ENCODE measurements at regions not wholly inside any gene's neighbourhood (a gene's known extent, or its start where the extent isn't known, plus 50 kb on each side); places are given as distances from the start of the nearest gene placed in this dataset.

- TF ChIP-seq SP1 (IDR thresholded peaks at IDR 0.05) (no peak), HDGF (IDR thresholded peaks at IDR 0.05; ENCODE audit: borderline replicate concordance) (no peak), FOXK2 (IDR thresholded peaks at IDR 0.05) (no peak)
- POLR2A ChIA-PET: no interaction called here
- CTCF ChIA-PET: interaction anchor here (0.7 kb wide), 1 partner anchor 11 kb away, joined by 3 read pairs; no protein-coding TSS in a partner anchor
Measured at GRCh38 chr4:138964716-138965426, 50.7 kb upstream of the NOCT start.

GRCh38 chr4:138963412-138963811 is 52.2 kb upstream of the NOCT start:
- POLR2A ChIA-PET: no interaction called here
- CTCF ChIA-PET: interaction anchor here (1.1 kb wide), 1 partner anchor 15 kb away, joined by 3 read pairs; no protein-coding TSS in a partner anchor
- DNase-seq (ENCODE audit: extremely low spot score): no peak

More at GRCh38 chr4:138964716-138965426, 50.7 kb upstream of the NOCT start:
- no peak for DNase-seq (ENCODE audit: extremely low spot score)

GRCh38 chr4:138961664-138962063 is 53.9 kb upstream of the NOCT start:
- POLR2A ChIA-PET: no interaction called here
- DNase-seq (ENCODE audit: extremely low spot score): no peak
- CTCF ChIA-PET: no interaction called here
- no peak for TF ChIP-seq PKNOX1 (IDR thresholded peaks at IDR 0.05)
- no peak for TF ChIP-seq HDGF (IDR thresholded peaks at IDR 0.05; ENCODE audit: borderline replicate concordance)
- no peak for TF ChIP-seq SP1 (IDR thresholded peaks at IDR 0.05)
- no peak for TF ChIP-seq FOXK2 (IDR thresholded peaks at IDR 0.05)
- TF ChIP-seq LEF1 (IDR thresholded peaks at IDR 0.05; ENCODE audit: borderline replicate concordance): no peak
- TF ChIP-seq TARDBP (IDR thresholded peaks at IDR 0.05): no peak
- no peak for TF ChIP-seq NFRKB (IDR thresholded peaks at IDR 0.05)
- TF ChIP-seq FOXA1 (IDR thresholded peaks at IDR 0.05): no peak
- TF ChIP-seq FOXM1 (IDR thresholded peaks at IDR 0.05; ENCODE audit: borderline replicate concordance): no peak
- TF ChIP-seq ELF4 (IDR thresholded peaks at IDR 0.05): no peak
- TF ChIP-seq BHLHE40 (IDR thresholded peaks at IDR 0.05; ENCODE audit: borderline replicate concordance): no peak
- no peak for TF ChIP-seq ZNF384 (IDR thresholded peaks at IDR 0.05)
- no peak for TF ChIP-seq CTBP1 (IDR thresholded peaks at IDR 0.05; ENCODE audit: borderline replicate concordance)
- no peak for TF ChIP-seq SUZ12 (IDR thresholded peaks at IDR 0.05)
- no peak for TF ChIP-seq ARNT (IDR thresholded peaks at IDR 0.05)
- TF ChIP-seq L3MBTL2 (conservative IDR thresholded peaks at IDR 0.05): no peak

More at GRCh38 chr4:138963412-138963811, 52.2 kb upstream of the NOCT start:
- TF ChIP-seq LEF1 (IDR thresholded peaks at IDR 0.05; ENCODE audit: borderline replicate concordance): no peak
- no peak for TF ChIP-seq FOXM1 (IDR thresholded peaks at IDR 0.05; ENCODE audit: borderline replicate concordance)
- no peak for TF ChIP-seq SP1 (IDR thresholded peaks at IDR 0.05)
- no peak for TF ChIP-seq FOXA1 (IDR thresholded peaks at IDR 0.05)

GRCh38 chr4:138961129-138961528 is 54.5 kb upstream of the NOCT start:
- CTCF ChIA-PET: interaction anchor here (0.7 kb wide), 1 partner anchor 51 kb away, joined by 3 read pairs; no protein-coding TSS in a partner anchor
- POLR2A ChIA-PET: no interaction called here
- TF ChIP-seq ARNT (IDR thresholded peaks at IDR 0.05): no peak
- TF ChIP-seq CTBP1 (IDR thresholded peaks at IDR 0.05; ENCODE audit: borderline replicate concordance): no peak
- no peak for TF ChIP-seq FOXM1 (IDR thresholded peaks at IDR 0.05; ENCODE audit: borderline replicate concordance)
- TF ChIP-seq FOXA1 (IDR thresholded peaks at IDR 0.05): no peak
- no peak for TF ChIP-seq PKNOX1 (IDR thresholded peaks at IDR 0.05)
- TF ChIP-seq ZNF384 (IDR thresholded peaks at IDR 0.05): no peak
- TF ChIP-seq SUZ12 (IDR thresholded peaks at IDR 0.05): no peak
- no peak for DNase-seq (ENCODE audit: extremely low spot score)

- no peak for DNase-seq (ENCODE audit: extremely low spot score)
- CTCF ChIA-PET: interaction anchor here (0.6 kb wide), 1 partner anchor 58 kb away, joined by 7 read pairs; no protein-coding TSS in a partner anchor
- TF ChIP-seq SP1 (IDR thresholded peaks at IDR 0.05) (no peak), ARNT (IDR thresholded peaks at IDR 0.05) (no peak), FOXM1 (IDR thresholded peaks at IDR 0.05; ENCODE audit: borderline replicate concordance) (no peak), FOXA1 (IDR thresholded peaks at IDR 0.05) (no peak), ELF4 (IDR thresholded peaks at IDR 0.05) (no peak), BHLHE40 (IDR thresholded peaks at IDR 0.05; ENCODE audit: borderline replicate concordance) (no peak), HDGF (IDR thresholded peaks at IDR 0.05; ENCODE audit: borderline replicate concordance) (no peak), SUZ12 (IDR thresholded peaks at IDR 0.05) (no peak), CTBP1 (IDR thresholded peaks at IDR 0.05; ENCODE audit: borderline replicate concordance) (no peak), FOXK2 (IDR thresholded peaks at IDR 0.05) (no peak), LEF1 (IDR thresholded peaks at IDR 0.05; ENCODE audit: borderline replicate concordance) (no peak)
- POLR2A ChIA-PET: no interaction called here
Measured at GRCh38 chr4:138960175-138960710, 55.3 kb upstream of the NOCT start.

- no peak for TF ChIP-seq TARDBP (IDR thresholded peaks at IDR 0.05)
- no peak for TF ChIP-seq ZNF384 (IDR thresholded peaks at IDR 0.05)
- no peak for TF ChIP-seq BHLHE40 (IDR thresholded peaks at IDR 0.05; ENCODE audit: borderline replicate concordance)
- no peak for TF ChIP-seq PKNOX1 (IDR thresholded peaks at IDR 0.05)
- TF ChIP-seq ARNT (IDR thresholded peaks at IDR 0.05): no peak
- TF ChIP-seq L3MBTL2 (conservative IDR thresholded peaks at IDR 0.05): no peak
- no peak for TF ChIP-seq NFRKB (IDR thresholded peaks at IDR 0.05)
- ChIA-PET CTCF (interaction anchor here (0.8 kb wide), 1 partner anchor 11 kb away, joined by 3 read pairs; no protein-coding TSS in a partner anchor), POLR2A (no interaction called here)
- no peak for DNase-seq (ENCODE audit: extremely low spot score)
Measured at GRCh38 chr4:138959097-138959815, 56.3 kb upstream of the NOCT start.

Measured in HEK293T (cell line).